ENCODE measurements at regions not wholly inside any gene's neighbourhood (a gene's known extent, or its start where the extent isn't known, plus 50 kb on each side); places are given as distances from the start of the nearest gene placed in this dataset.

- TF ChIP-seq CTCF (IDR thresholded peaks at IDR 0.05 in 2 of 3, conservative IDR thresholded peaks at IDR 0.05 in 1 of 3; ENCODE audit: control insufficient read depth in 2 of 3, extremely low read depth in 1 of 3, insufficient read depth in 1 of 3, low read depth in 3 of 3, low read length in 3 of 3) = no peak
- no peak for TF ChIP-seq EP300 (IDR thresholded peaks at IDR 0.05; ENCODE audit: borderline replicate concordance in 1 of 2, control insufficient read depth in 1 of 2, low read depth in 2 of 2, low read length in 2 of 2)
- no peak for TF ChIP-seq TAF1 (IDR thresholded peaks at IDR 0.05; ENCODE audit: borderline replicate concordance, low read depth, low read length)
- no peak for TF ChIP-seq SMC3 (IDR thresholded peaks at IDR 0.05; ENCODE audit: borderline replicate concordance, low read length)
- TF ChIP-seq KLF5 (IDR thresholded peaks at IDR 0.05; ENCODE audit: partially characterized antibody) = no peak
- no peak for TF ChIP-seq HDAC2 (IDR thresholded peaks at IDR 0.05)
- no peak for TF ChIP-seq CEBPB (IDR thresholded peaks at IDR 0.05; ENCODE audit: borderline replicate concordance in 1 of 2, low read depth in 2 of 2, low read length in 2 of 2)
- TF ChIP-seq CHD2 (IDR thresholded peaks at IDR 0.05; ENCODE audit: borderline replicate concordance, low read depth, low read length) = no peak
- no peak for TF ChIP-seq MEF2A (IDR thresholded peaks at IDR 0.05; ENCODE audit: insufficient read depth, low read depth, low read length)
- TF ChIP-seq ZBTB11 (CRISPR knock-in tag; IDR thresholded peaks at IDR 0.05) = no peak
- no peak for TF ChIP-seq ATF2 (IDR thresholded peaks at IDR 0.05; ENCODE audit: low read length)
Measured at GRCh38 chr3:76383781-76384180, 598.4 kb upstream of the ZNF717 start.
